ENCODE measurements at regions not wholly inside any gene's neighbourhood (a gene's known extent, or its start where the extent isn't known, plus 50 kb on each side); places are given as distances from the start of the nearest gene placed in this dataset.

GRCh38 chr9:129386812-129387177 lies 208.7 kb upstream of the IER5L start:
- H3K9me3 ChIP-seq, result no peaks in the 10 kb centered on the region
- no peak overlapping the region for H3K4me3 ChIP-seq
- intact Hi-C loops (cut with DNase I), result no loop called here
- no peaks in the 10 kb centered on the region for H3K36me3 ChIP-seq
- 87% methylated on average over 5 of the region's 6 CpGs for WGBS (ENCODE audit: insufficient coverage, low coverage, low lambda C conversion rate, missing lambda C conversion rate)
- ATAC-seq (no peak), DNase-seq (no peak)
- H3K27me3 ChIP-seq, result no peaks in the 10 kb centered on the region
- H3K4me1 ChIP-seq, result peaks cover 0 to 10% (median 6%) of the 10 kb centered on the region in 4 donors
- no peak overlapping the region for H3K27ac ChIP-seq
- TF ChIP-seq, protein P1, sequence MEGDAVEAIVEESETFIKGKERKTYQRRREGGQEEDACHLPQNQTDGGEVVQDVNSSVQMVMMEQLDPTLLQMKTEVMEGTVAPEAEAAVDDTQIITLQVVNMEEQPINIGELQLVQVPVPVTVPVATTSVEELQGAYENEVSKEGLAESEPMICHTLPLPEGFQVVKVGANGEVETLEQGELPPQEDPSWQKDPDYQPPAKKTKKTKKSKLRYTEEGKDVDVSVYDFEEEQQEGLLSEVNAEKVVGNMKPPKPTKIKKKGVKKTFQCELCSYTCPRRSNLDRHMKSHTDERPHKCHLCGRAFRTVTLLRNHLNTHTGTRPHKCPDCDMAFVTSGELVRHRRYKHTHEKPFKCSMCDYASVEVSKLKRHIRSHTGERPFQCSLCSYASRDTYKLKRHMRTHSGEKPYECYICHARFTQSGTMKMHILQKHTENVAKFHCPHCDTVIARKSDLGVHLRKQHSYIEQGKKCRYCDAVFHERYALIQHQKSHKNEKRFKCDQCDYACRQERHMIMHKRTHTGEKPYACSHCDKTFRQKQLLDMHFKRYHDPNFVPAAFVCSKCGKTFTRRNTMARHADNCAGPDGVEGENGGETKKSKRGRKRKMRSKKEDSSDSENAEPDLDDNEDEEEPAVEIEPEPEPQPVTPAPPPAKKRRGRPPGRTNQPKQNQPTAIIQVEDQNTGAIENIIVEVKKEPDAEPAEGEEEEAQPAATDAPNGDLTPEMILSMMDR (IDR thresholded peaks at IDR 0.05), result no peak
- no peak for TF ChIP-seq POLR2A (IDR thresholded peaks at IDR 0.05)

DNA sequence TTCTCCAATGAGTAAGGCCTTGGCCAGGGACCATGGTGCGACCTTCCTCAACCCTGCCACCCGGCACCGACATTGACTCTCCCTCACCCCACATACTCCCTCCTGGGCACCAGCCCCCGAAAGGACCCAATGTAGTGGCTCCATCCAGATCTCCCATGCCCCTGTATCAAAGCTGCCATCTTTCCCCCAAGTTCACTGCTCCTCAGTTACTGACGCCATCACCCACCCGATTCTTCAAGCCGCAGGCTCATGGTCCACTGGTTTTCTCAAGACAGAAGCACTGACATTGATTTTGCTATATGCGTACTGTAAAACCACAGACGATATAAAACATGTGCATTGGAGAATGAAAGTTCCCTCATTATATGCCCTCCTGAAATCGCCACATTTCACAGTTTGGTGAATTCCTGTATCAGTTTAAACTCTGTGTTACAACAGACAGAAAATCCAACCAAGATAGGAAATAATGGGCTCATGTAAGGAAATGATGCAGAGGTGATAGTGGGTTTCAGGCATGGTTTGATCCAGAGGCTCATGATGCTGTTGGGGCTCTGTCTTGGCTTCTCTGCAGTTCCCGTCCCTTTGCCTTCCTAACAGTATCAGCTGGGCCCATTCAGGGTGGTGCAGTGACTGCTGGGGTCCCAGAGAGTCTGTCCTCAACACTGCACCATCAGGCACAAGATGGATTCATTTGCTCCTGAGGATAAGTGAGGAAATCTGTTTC lies 207.3 kb upstream of the IER5L start:
- Histone ChIP-seq H3K4me3 (no peak overlapping the region), H3K36me3 (no peaks in the 10 kb centered on the region), H3K9me3 (no peaks in the 10 kb centered on the region), H3K27ac (no peak overlapping the region), H3K27me3 (no peaks in the 10 kb centered on the region), H3K4me1 (peaks cover 0 to 10% (median 6%) of the 10 kb centered on the region in 4 donors)
- no peak for TF ChIP-seq POLR2A (IDR thresholded peaks at IDR 0.05)
- TF ChIP-seq, protein P1 (IDR thresholded peaks at IDR 0.05), result no peak
- 87% methylated on average over 7 of the region's 11 CpGs for WGBS (ENCODE audit: insufficient coverage, low coverage, low lambda C conversion rate, missing lambda C conversion rate)
- intact Hi-C loops (cut with DNase I), result no loop called here
- no peak for DNase-seq
- no peak for ATAC-seq

DNA sequence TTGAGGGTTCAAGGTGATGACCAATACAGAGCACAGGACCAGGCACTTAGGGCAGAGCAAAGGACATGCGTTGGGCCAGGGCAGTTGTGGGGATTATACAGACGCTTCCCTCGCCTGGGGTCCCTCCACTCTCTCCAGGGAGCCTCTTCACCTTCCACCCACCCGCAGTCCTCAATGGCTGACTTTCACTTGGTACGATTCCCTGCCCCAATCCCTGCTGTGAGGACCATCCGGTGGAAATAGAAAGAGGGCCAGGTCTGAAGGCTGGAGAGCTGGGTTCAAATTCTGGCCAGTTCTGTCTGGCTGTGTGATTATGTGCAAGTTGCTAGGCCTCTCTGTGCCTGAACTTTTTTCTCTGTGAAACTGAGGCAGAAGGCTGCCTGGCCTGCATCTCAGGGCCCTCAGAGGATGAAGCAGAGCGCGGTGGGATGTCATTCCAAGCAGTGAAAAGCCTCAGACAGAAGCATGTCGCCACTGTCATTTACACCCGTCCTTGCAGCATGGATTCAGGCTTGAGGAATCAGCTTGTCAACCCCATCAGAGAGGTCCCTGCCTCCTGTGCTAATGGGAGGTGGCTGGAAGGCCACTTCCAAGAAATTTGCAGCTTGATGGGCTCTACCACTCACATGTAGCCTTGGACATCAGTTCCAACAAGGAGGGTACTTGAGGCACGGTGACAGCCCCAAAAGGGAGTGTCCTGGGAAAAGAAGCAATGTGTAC lies 206.6 kb upstream of the IER5L start:
- no peak for DNase-seq
- intact Hi-C loops (cut with DNase I), result no loop called here
- no peak for ATAC-seq
- Histone ChIP-seq H3K27me3 (no peaks in the 10 kb centered on the region), H3K9me3 (no peaks in the 10 kb centered on the region), H3K4me3 (no peak overlapping the region), H3K4me1 (peaks cover 0 to 10% (median 6%) of the 10 kb centered on the region in 4 donors), H3K27ac (no peak overlapping the region), H3K36me3 (no peaks in the 10 kb centered on the region)
- TF ChIP-seq POLR2A (IDR thresholded peaks at IDR 0.05), result no peak
- TF ChIP-seq, protein P1 (IDR thresholded peaks at IDR 0.05), result no peak
- 97% methylated on average over 6 of the region's 11 CpGs for WGBS (ENCODE audit: insufficient coverage, low coverage, low lambda C conversion rate, missing lambda C conversion rate)

- DNase-seq, result peak; percentile 84 to 85 (median 84)
- intact Hi-C loops (cut with DNase I), result no loop called here
- peak overlapping the region; percentile 87 to 96 (median 90) for H3K27ac ChIP-seq
- WGBS (ENCODE audit: insufficient coverage, low coverage, low lambda C conversion rate, missing lambda C conversion rate), result 14% methylated on average over 30 of the region's 65 CpGs
- no peaks in the 10 kb centered on the region for H3K27me3 ChIP-seq
- peak; percentile 75 to 89 (median 83) for ATAC-seq
- H3K4me1 ChIP-seq, result peaks cover 0 to 10% (median 6%) of the 10 kb centered on the region in 4 donors
- TF ChIP-seq, protein P1 (IDR thresholded peaks at IDR 0.05), result peak in 3 of 4 donors; percentile 13 to 15 (median 13)
- TF ChIP-seq POLR2A (IDR thresholded peaks at IDR 0.05), result peak; percentile 71
- no peaks in the 10 kb centered on the region for H3K36me3 ChIP-seq
- H3K4me3 ChIP-seq, result peak overlapping the region; percentile 51 to 65 (median 62)
- no peaks in the 10 kb centered on the region for H3K9me3 ChIP-seq
Measured at GRCh38 chr9:129383561-129384490, 205.8 kb upstream of the IER5L start.
